HEK293 (cell line): ENCODE measurements at regions not wholly inside any gene's neighbourhood (a gene's known extent, or its start where the extent isn't known, plus 50 kb on each side); places are given as distances from the start of the nearest gene placed in this dataset.
A peak's percentile ranks its signal among the peaks of the same experiment; 100 is the strongest.

Source experiments
- CTCF ChIA-PET: fragments of 350-600 bp; formaldehyde crosslinking; extraction: SDS; loops from one replicate; lab custom pipeline; 2021; ENCODE audit warnings: antibody characterized with exemption; lab: Yijun Ruan, JAX
- POLR2A ChIA-PET: fragments of 300-600 bp; formaldehyde crosslinking; extraction: SDS; loops from one replicate; lab custom pipeline; 2020; ENCODE audit warnings: antibody characterized with exemption, inconsistent platforms; lab: Yijun Ruan, JAX
- H3K27ac ChIP-seq: fragments of 200-500 bp; sonication (Bioruptor generic); 2 replicates; pipeline ENCODE4 v1.5.1; 2014; ENCODE audit warnings: low read depth, low read length, control low read depth, inconsistent platforms; ENCODE audit errors: extremely low read depth
- H3K36me3 ChIP-seq, 2 experiments: fragments of 200-500 bp in 1 of 2; sonication (Bioruptor generic) in 1 of 2; 1 replicate in 1 of 2; 2 replicates in 1 of 2; pipeline ENCODE4 v1.5.1; 2014 to 2017; ENCODE audit warnings: inconsistent platforms in 2 of 2, low read length in 2 of 2; ENCODE audit not compliant: control insufficient read depth in 2 of 2, insufficient read depth in 1 of 2
- H3K4me1 ChIP-seq: fragments of 200-500 bp; sonication (Bioruptor generic); 2 replicates; pipeline ENCODE4 v1.5.1; 2014; ENCODE audit warnings: mild to moderate bottlenecking, low read length, inconsistent platforms; ENCODE audit not compliant: control insufficient read depth, insufficient read depth
- H3K4me3 ChIP-seq: 2 replicates; pipeline ENCODE4 v1.5.1; 2011; ENCODE audit warnings: low read depth, mild to moderate bottlenecking, control low read depth, low read length, moderate library complexity
- H3K9me3 ChIP-seq: fragments of 200-500 bp; sonication (Bioruptor generic); 2 replicates; pipeline ENCODE4 v1.5.1; 2014; ENCODE audit warnings: low read depth, low read length, inconsistent platforms; ENCODE audit not compliant: control insufficient read depth, insufficient read depth
- KLF1 ChIP-seq: fragments of 450-650 bp; formaldehyde crosslinking; IDR thresholded peaks from 2 replicates; pipeline ENCODE4 v1.5.1; 2016; ENCODE audit warnings: missing biosample characterization, missing genetic modification characterization
- KLF16 ChIP-seq: fragments of 450-650 bp; formaldehyde crosslinking; IDR thresholded peaks from 2 replicates; pipeline ENCODE4 v1.5.1; 2017; ENCODE audit warnings: missing biosample characterization, missing genetic modification characterization
- MYNN ChIP-seq: fragments of 450-650 bp; formaldehyde crosslinking; IDR thresholded peaks from 2 replicates; pipeline ENCODE4 v1.5.1; 2016; ENCODE audit warnings: missing biosample characterization, missing genetic modification characterization, borderline replicate concordance
- ZEB2 ChIP-seq: fragments of 450-650 bp; formaldehyde crosslinking; IDR thresholded peaks from 2 replicates; pipeline ENCODE4 v1.5.1; 2016; ENCODE audit warnings: missing biosample characterization, missing genetic modification characterization
- ZFP69B ChIP-seq: fragments of 450-650 bp; formaldehyde crosslinking; IDR thresholded peaks from 2 replicates; pipeline ENCODE4 v1.5.1; 2016; ENCODE audit warnings: missing biosample characterization, missing genetic modification characterization
- ZNF140 ChIP-seq: fragments of 450-650 bp; formaldehyde crosslinking; IDR thresholded peaks from 2 replicates; pipeline ENCODE4 v1.5.1; 2016; ENCODE audit warnings: missing biosample characterization, missing genetic modification characterization
- ZNF146 ChIP-seq: fragments of 450-650 bp; formaldehyde crosslinking; IDR thresholded peaks from 2 replicates; pipeline ENCODE4 v1.5.1; 2016; ENCODE audit warnings: missing biosample characterization, missing genetic modification characterization
- ZNF2 ChIP-seq: fragments of 450-650 bp; formaldehyde crosslinking; IDR thresholded peaks from 2 replicates; pipeline ENCODE4 v1.5.1; 2016; ENCODE audit warnings: missing biosample characterization, missing genetic modification characterization
- ZNF23 ChIP-seq: fragments of 450-650 bp; formaldehyde crosslinking; IDR thresholded peaks from 2 replicates; pipeline ENCODE4 v1.5.1; 2016; ENCODE audit warnings: missing biosample characterization, missing genetic modification characterization, borderline replicate concordance
- ZNF24 ChIP-seq: fragments of 450-650 bp; formaldehyde crosslinking; IDR thresholded peaks from 2 replicates; pipeline ENCODE4 v1.5.1; 2016; ENCODE audit warnings: missing biosample characterization, missing genetic modification characterization
- ZNF366 ChIP-seq: fragments of 450-650 bp; formaldehyde crosslinking; conservative IDR thresholded peaks from 2 replicates; pipeline ENCODE4 v1.5.1; 2016; ENCODE audit warnings: missing biosample characterization, missing genetic modification characterization
- ZNF548 ChIP-seq: fragments of 450-650 bp; formaldehyde crosslinking; IDR thresholded peaks from 2 replicates; pipeline ENCODE4 v1.5.1; 2016; ENCODE audit warnings: missing biosample characterization, missing genetic modification characterization
- ZNF629 ChIP-seq: fragments of 450-650 bp; formaldehyde crosslinking; IDR thresholded peaks from 2 replicates; pipeline ENCODE4 v1.5.1; 2017; ENCODE audit warnings: missing biosample characterization, missing genetic modification characterization
- ZNF660 ChIP-seq: fragments of 450-650 bp; IDR thresholded peaks from 2 replicates; pipeline ENCODE4 v1.5.1; 2018; ENCODE audit warnings: missing biosample characterization, mild to moderate bottlenecking, missing genetic modification characterization
- ZNF704 ChIP-seq: fragments of 450-650 bp; formaldehyde crosslinking; IDR thresholded peaks from 2 replicates; pipeline ENCODE4 v1.5.1; 2016; ENCODE audit warnings: missing biosample characterization, missing genetic modification characterization
- TF ChIP-seq, protein P1 (sequence below): fragments of 450-650 bp; formaldehyde crosslinking; IDR thresholded peaks from 2 replicates; pipeline ENCODE4 v1.5.1; 2016; ENCODE audit warnings: missing biosample characterization, missing genetic modification characterization
- TF ChIP-seq, protein P2 (sequence below): fragments of 450-650 bp; formaldehyde crosslinking; IDR thresholded peaks from 2 replicates; pipeline ENCODE4 v1.5.1; 2016; ENCODE audit warnings: missing biosample characterization, missing genetic modification characterization

GRCh38 chr3:24033818-24034217 is 88.7 kb downstream of the NR1D2 start:
- Histone ChIP-seq H3K4me1 (no peaks in the 10 kb centered on the region), H3K36me3 (no peaks in the 10 kb centered on the region), H3K27ac (no peak overlapping the region), H3K9me3 (no peaks in the 10 kb centered on the region), H3K4me3 (no peak overlapping the region)
- POLR2A ChIA-PET: no interaction called here
- CTCF ChIA-PET: no interaction called here
- no peak for TF ChIP-seq ZEB2 (tag by site-specific recombination)
- peak; percentile 72 for TF ChIP-seq ZNF146 (tag by site-specific recombination)
- TF ChIP-seq, all 188 proteins: peak for 1

- H3K36me3 ChIP-seq: no peaks in the 10 kb centered on the region
- H3K4me3 ChIP-seq: no peak overlapping the region
- TF ChIP-seq, protein P1, sequence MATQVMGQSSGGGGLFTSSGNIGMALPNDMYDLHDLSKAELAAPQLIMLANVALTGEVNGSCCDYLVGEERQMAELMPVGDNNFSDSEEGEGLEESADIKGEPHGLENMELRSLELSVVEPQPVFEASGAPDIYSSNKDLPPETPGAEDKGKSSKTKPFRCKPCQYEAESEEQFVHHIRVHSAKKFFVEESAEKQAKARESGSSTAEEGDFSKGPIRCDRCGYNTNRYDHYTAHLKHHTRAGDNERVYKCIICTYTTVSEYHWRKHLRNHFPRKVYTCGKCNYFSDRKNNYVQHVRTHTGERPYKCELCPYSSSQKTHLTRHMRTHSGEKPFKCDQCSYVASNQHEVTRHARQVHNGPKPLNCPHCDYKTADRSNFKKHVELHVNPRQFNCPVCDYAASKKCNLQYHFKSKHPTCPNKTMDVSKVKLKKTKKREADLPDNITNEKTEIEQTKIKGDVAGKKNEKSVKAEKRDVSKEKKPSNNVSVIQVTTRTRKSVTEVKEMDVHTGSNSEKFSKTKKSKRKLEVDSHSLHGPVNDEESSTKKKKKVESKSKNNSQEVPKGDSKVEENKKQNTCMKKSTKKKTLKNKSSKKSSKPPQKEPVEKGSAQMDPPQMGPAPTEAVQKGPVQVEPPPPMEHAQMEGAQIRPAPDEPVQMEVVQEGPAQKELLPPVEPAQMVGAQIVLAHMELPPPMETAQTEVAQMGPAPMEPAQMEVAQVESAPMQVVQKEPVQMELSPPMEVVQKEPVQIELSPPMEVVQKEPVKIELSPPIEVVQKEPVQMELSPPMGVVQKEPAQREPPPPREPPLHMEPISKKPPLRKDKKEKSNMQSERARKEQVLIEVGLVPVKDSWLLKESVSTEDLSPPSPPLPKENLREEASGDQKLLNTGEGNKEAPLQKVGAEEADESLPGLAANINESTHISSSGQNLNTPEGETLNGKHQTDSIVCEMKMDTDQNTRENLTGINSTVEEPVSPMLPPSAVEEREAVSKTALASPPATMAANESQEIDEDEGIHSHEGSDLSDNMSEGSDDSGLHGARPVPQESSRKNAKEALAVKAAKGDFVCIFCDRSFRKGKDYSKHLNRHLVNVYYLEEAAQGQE (tag by site-specific recombination): peak; percentile 89
- TF ChIP-seq ZNF2 (tag by site-specific recombination): no peak
- no peak for TF ChIP-seq KLF16
- no peak for TF ChIP-seq ZNF629 (tag by site-specific recombination)
- TF ChIP-seq KLF1 (tag by site-specific recombination): no peak
- no peak for TF ChIP-seq ZNF366 (tag by site-specific recombination)
- no peaks in the 10 kb centered on the region for H3K9me3 ChIP-seq
- ChIA-PET POLR2A (no interaction called here), CTCF (interaction anchor here (1.0 kb wide), 1 partner anchor 650 kb away, joined by 3 read pairs; no protein-coding TSS in a partner anchor)
- H3K4me1 ChIP-seq: no peaks in the 10 kb centered on the region
- no peak overlapping the region for H3K27ac ChIP-seq
Measured at GRCh38 chr3:24034464-24034863, 89.4 kb downstream of the NR1D2 start.

DNA sequence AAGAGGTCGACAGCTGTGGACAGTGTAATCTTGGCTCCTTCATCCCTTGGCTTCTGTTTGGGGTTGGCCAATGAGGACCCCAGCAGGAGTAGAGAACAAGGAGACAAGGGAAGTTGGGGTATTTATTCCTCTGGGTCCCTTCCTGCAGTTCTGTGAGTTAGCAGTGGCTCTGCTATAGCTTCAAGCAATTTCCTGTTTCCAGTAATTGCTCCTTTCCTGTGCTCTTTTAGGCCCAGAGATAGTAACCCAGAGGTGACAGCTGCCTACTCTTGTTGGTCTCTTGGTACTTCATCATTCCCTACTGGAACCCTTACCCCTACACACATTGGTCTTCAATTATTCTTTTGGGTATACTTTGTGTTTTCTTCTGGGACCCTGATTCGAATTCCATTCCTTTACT is 92.9 kb downstream of the NR1D2 start:
- ChIA-PET POLR2A (no interaction called here), CTCF (interaction anchor here (0.6 kb wide), 1 partner anchor 48 kb away, joined by 3 read pairs; no protein-coding TSS in a partner anchor)
- TF ChIP-seq ZNF548 (tag by site-specific recombination): no peak
- TF ChIP-seq, protein P1 (tag by site-specific recombination): no peak
- TF ChIP-seq ZNF140 (tag by site-specific recombination): no peak
- no peak for TF ChIP-seq ZNF24 (tag by site-specific recombination)
- no peak for TF ChIP-seq ZNF660 (tag by site-specific recombination)
- no peak for TF ChIP-seq MYNN (tag by site-specific recombination)
- TF ChIP-seq, protein P2, sequence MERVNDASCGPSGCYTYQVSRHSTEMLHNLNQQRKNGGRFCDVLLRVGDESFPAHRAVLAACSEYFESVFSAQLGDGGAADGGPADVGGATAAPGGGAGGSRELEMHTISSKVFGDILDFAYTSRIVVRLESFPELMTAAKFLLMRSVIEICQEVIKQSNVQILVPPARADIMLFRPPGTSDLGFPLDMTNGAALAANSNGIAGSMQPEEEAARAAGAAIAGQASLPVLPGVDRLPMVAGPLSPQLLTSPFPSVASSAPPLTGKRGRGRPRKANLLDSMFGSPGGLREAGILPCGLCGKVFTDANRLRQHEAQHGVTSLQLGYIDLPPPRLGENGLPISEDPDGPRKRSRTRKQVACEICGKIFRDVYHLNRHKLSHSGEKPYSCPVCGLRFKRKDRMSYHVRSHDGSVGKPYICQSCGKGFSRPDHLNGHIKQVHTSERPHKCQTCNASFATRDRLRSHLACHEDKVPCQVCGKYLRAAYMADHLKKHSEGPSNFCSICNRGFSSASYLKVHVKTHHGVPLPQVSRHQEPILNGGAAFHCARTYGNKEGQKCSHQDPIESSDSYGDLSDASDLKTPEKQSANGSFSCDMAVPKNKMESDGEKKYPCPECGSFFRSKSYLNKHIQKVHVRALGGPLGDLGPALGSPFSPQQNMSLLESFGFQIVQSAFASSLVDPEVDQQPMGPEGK: no peak
- TF ChIP-seq ZFP69B (tag by site-specific recombination): no peak
- no peak for TF ChIP-seq ZNF23 (tag by site-specific recombination)
- no peak for TF ChIP-seq ZNF704
- H3K27ac ChIP-seq: no peak overlapping the region
- no peaks in the 10 kb centered on the region for H3K4me1 ChIP-seq
- no peaks in the 10 kb centered on the region for H3K36me3 ChIP-seq
- no peaks in the 10 kb centered on the region for H3K9me3 ChIP-seq
- no peak overlapping the region for H3K4me3 ChIP-seq
